HCT116 (cell line): ENCODE measurements at regions not wholly inside any gene's neighbourhood (a gene's known extent, or its start where the extent isn't known, plus 50 kb on each side); places are given as distances from the start of the nearest gene placed in this dataset.
"Not testable (repeated sequence)": the region's sequence is repeated elsewhere in the genome, so short reads cannot be mapped to it uniquely, and the experiment has no call there.

ENCODE experiments used
- ATAC-seq: fragments of 200-7000 bp; cut with Tn5 transposase; 2 replicates; pipeline ENCODE4 v1.9.1; 2020; ENCODE audit warnings: mild to moderate bottlenecking, moderate library complexity
- BruUV-seq: library from RNA; stranded (reverse); fragments of 400-500 nt; replicated peaks from 2 replicates; lab custom pipeline; 2021; lab: Mats Ljungman, UMichigan
- CTCF ChIA-PET: fragments of 300-600 bp; sonication (Branson Sonifier 250); formaldehyde crosslinking; loops from one replicate; lab custom pipeline; 2021; ENCODE audit warnings: antibody characterized with exemption; lab: Charles Lee
- POLR2A ChIA-PET: fragments of 300-600, 350-600 bp; sonication (Branson Sonifier 250); formaldehyde crosslinking; loops from one replicate; lab custom pipeline; 2021; ENCODE audit warnings: antibody characterized with exemption; lab: Charles Lee
- RAD21 ChIA-PET, 2 experiments: fragments of 300-600 bp; sonication (Branson Sonifier 250); formaldehyde crosslinking; loops; one replicate each; lab custom pipeline; 2023; ENCODE audit warnings: low total read pairs in 2 of 2; ENCODE audit not compliant: uncharacterized antibody in 2 of 2, unreplicated experiment in 2 of 2, low non-redundant PET in 1 of 2; lab: Charles Lee
- DNase-seq: peaks from one replicate; pipeline ENCODE4 v3.0.0-alpha.2; 2010; ENCODE audit warnings: low read depth, low spot score
- H2AFZ ChIP-seq: fragments of 200-600 bp; shearing (Covaris generic), sonication (generic); 2 replicates; pipeline ENCODE4 v1.6.1; 2017; ENCODE audit warnings: low read depth, mixed run types, mixed read lengths, antibody characterized with exemption, low read length; ENCODE audit not compliant: poor library complexity, severe bottlenecking
- H3K27ac ChIP-seq: 2 replicates; pipeline ENCODE4 v1.5.1; 2012; ENCODE audit warnings: low read depth, low read length
- H3K27me3 ChIP-seq: fragments of 200-600 bp; sonication (generic); 2 replicates; pipeline ENCODE4 v1.6.1; 2016; ENCODE audit warnings: mixed run types, low read length, mixed read lengths; ENCODE audit not compliant: insufficient read depth
- H3K36me3 ChIP-seq, 2 experiments: fragments of 200-500 bp in 1 of 2; fragments of 200-600 bp in 1 of 2; sonication (Bioruptor generic) in 1 of 2; sonication (generic) in 1 of 2; 2 replicates each; pipeline versions ENCODE4 v1.5.1 to v1.6.1; 2014 to 2016; ENCODE audit warnings: low read length in 2 of 2, inconsistent platforms in 1 of 2, mixed read lengths in 1 of 2, mixed run types in 1 of 2; ENCODE audit not compliant: insufficient read depth in 2 of 2, control insufficient read depth in 1 of 2
- H3K4me1 ChIP-seq, 2 experiments: fragments of 200-600 bp in 1 of 2; sonication (generic) in 1 of 2; 2 replicates each; pipeline versions ENCODE4 v1.5.1 to v1.6.1; 2012 to 2017; ENCODE audit warnings: low read length in 2 of 2, inconsistent platforms in 1 of 2, mild to moderate bottlenecking in 1 of 2, mixed read lengths in 1 of 2, mixed run types in 1 of 2, moderate library complexity in 1 of 2; ENCODE audit not compliant: insufficient read depth in 2 of 2, control insufficient read depth in 1 of 2
- H3K4me2 ChIP-seq: fragments of 200-600 bp; sonication (generic); 2 replicates; pipeline ENCODE4 v1.6.1; 2017; ENCODE audit warnings: mixed run types, low read length, mixed read lengths
- H3K4me3 ChIP-seq, 2 experiments: fragments of 200-600 bp in 1 of 2; sonication (generic) in 1 of 2; replicated peaks in 1 of 2; 2 replicates each; pipeline ENCODE4 v1.5.1; 2011 to 2016; ENCODE audit warnings: low read length in 2 of 2, control low read depth in 1 of 2, low read depth in 1 of 2, mild to moderate bottlenecking in 1 of 2, mixed read lengths in 1 of 2, mixed run types in 1 of 2
- H3K79me2 ChIP-seq: fragments of 200-600 bp; sonication (generic); 2 replicates; pipeline ENCODE4 v1.6.1; 2017; ENCODE audit warnings: mild to moderate bottlenecking, mixed run types, low read length, moderate library complexity, mixed read lengths; ENCODE audit not compliant: insufficient read depth
- H3K9ac ChIP-seq: fragments of 200-600 bp; sonication (generic); 2 replicates; pipeline ENCODE4 v1.6.1; 2016; ENCODE audit warnings: low read length, mixed read lengths
- H3K9me2 ChIP-seq: fragments of 200-600 bp; sonication (generic), shearing (Covaris generic); 2 replicates; pipeline ENCODE4 v1.6.1; 2017; ENCODE audit warnings: mixed run types, mild to moderate bottlenecking, moderate library complexity; ENCODE audit not compliant: insufficient read depth
- H3K9me3 ChIP-seq, 2 experiments: fragments of 200-500 bp in 1 of 2; fragments of 200-600 bp in 1 of 2; sonication (Bioruptor generic) in 1 of 2; sonication (generic) in 1 of 2; 2 replicates each; pipeline ENCODE4 v1.6.1; 2014 to 2017; ENCODE audit warnings: low read length in 2 of 2, mixed read lengths in 2 of 2, inconsistent platforms in 1 of 2, low read depth in 1 of 2, mild to moderate bottlenecking in 1 of 2, mixed run types in 1 of 2, moderate library complexity in 1 of 2; ENCODE audit not compliant: control insufficient read depth in 1 of 2, insufficient read depth in 1 of 2
- H4K20me1 ChIP-seq: fragments of 200-600 bp; sonication (generic), shearing (Covaris generic); 2 replicates; pipeline ENCODE4 v1.6.1; 2017; ENCODE audit warnings: mixed run types, mild to moderate bottlenecking, moderate library complexity; ENCODE audit not compliant: insufficient read depth
- CBX3 ChIP-seq: IDR thresholded peaks from 2 replicates; pipeline ENCODE4 v1.6.1; 2012; ENCODE audit warnings: low read depth
- CEBPB ChIP-seq: IDR thresholded peaks from 2 replicates; pipeline ENCODE4 v1.6.1; 2012; ENCODE audit warnings: low read depth
- ELF1 ChIP-seq: IDR thresholded peaks from 2 replicates; pipeline ENCODE4 v1.6.1; 2012; ENCODE audit warnings: low read depth, borderline replicate concordance
- EZH2 ChIP-seq: fragments of 200-600 bp; sonication (generic); IDR thresholded peaks from 2 replicates; pipeline ENCODE4 v1.6.1; 2017; ENCODE audit warnings: antibody characterized with exemption, mixed run types
- EZH2phosphoT487 ChIP-seq: fragments of 200-600 bp; IDR thresholded peaks from 2 replicates; pipeline ENCODE4 v1.6.1; 2018; ENCODE audit warnings: antibody characterized with exemption, borderline replicate concordance
- FOSL1 ChIP-seq: IDR thresholded peaks from 2 replicates; pipeline ENCODE4 v1.6.1; 2012; ENCODE audit warnings: low read depth
- JUND ChIP-seq: IDR thresholded peaks from 2 replicates; pipeline ENCODE4 v1.6.1; 2012
- POLR2AphosphoS5 ChIP-seq: IDR thresholded peaks from 2 replicates; pipeline ENCODE4 v1.6.1; 2011; ENCODE audit warnings: mild to moderate bottlenecking, low read depth, low read length, moderate library complexity
- RAD21 ChIP-seq: IDR thresholded peaks from 2 replicates; pipeline ENCODE4 v1.6.1; 2012; ENCODE audit warnings: low read depth, mild to moderate bottlenecking
- SIN3A ChIP-seq: IDR thresholded peaks from 2 replicates; pipeline ENCODE4 v1.6.1; 2012; ENCODE audit warnings: low read depth
- SP1 ChIP-seq: IDR thresholded peaks from 2 replicates; pipeline ENCODE4 v1.6.1; 2012; ENCODE audit warnings: low read depth
- SRF ChIP-seq: IDR thresholded peaks from 2 replicates; pipeline ENCODE4 v1.6.1; 2012; ENCODE audit warnings: low read depth
- TCF7L2 ChIP-seq: IDR thresholded peaks from 2 replicates; pipeline ENCODE4 v1.7.0; 2011; ENCODE audit warnings: borderline replicate concordance, inconsistent platforms; ENCODE audit not compliant: insufficient read depth, insufficient read length; ENCODE audit errors: extremely low read depth
- YY1 ChIP-seq: IDR thresholded peaks from 2 replicates; pipeline ENCODE4 v1.6.1; 2011; ENCODE audit warnings: low read length, low read depth, moderate library complexity, mild to moderate bottlenecking; ENCODE audit not compliant: insufficient replicate concordance; ENCODE audit errors: extremely low read depth
- ZFX ChIP-seq: fragments of 450-650 bp; IDR thresholded peaks from 2 replicates; pipeline ENCODE4 v1.6.1; 2017
- ZNF274 ChIP-seq: fragments of 200-500 bp; sonication (Bioruptor generic); IDR thresholded peaks from 2 replicates; pipeline ENCODE4 v1.6.1; 2014; ENCODE audit warnings: mild to moderate bottlenecking, low read depth, low read length, inconsistent platforms
- intact Hi-C: fragments of 100-400 bp; cut with micrococcal nuclease; formaldehyde crosslinking; loops from 2 replicates; pipeline ENCODE4 v1.10.0; 2022
- TF ChIP-seq, protein P1 (sequence below): IDR thresholded peaks from 2 replicates; pipeline ENCODE4 v1.6.1; 2012
- TF ChIP-seq, protein P2 (sequence below): IDR thresholded peaks from 2 replicates; pipeline ENCODE4 v1.6.1; 2012; ENCODE audit warnings: low read depth
- TF ChIP-seq, protein P3 (sequence below), 3 experiments: fragments of 200-600 bp in 1 of 3; sonication (generic) in 1 of 3; IDR thresholded peaks in 2 of 3; conservative IDR thresholded peaks in 1 of 3; 2 replicates each; pipeline ENCODE4 v1.5.1; 2012 to 2017; ENCODE audit warnings: low read depth in 2 of 3, low read length in 2 of 3, antibody characterized with exemption in 1 of 3, borderline replicate concordance in 1 of 3, control low read depth in 1 of 3, mild to moderate bottlenecking in 1 of 3, mixed read lengths in 1 of 3, mixed run types in 1 of 3, moderate library complexity in 1 of 3; ENCODE audit not compliant: insufficient read depth in 1 of 3
- TF ChIP-seq, protein P4 (sequence below): IDR thresholded peaks from 2 replicates; pipeline ENCODE4 v1.6.1; 2012

DNA sequence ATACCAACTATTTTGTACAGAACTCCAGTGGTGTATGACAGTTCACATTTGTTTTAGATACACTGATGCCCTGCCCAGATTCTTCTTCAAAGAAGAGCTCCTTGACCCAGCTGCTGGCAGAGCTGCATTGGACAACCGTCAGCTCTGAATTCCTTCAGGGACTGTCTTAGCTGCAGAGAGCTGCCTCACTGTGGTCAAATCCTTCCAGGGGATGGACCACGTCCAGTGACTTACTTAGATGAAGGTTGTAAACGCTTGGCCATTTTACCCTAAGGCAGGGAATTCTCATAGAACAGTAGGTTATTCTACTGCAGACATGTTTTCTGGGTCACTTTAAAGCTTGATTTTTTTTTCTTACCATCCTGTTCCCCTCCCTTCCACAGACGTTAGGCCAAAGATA lies 905.0 kb upstream of the ATXN7L3B start:
- Histone ChIP-seq H3K4me1 (no peaks in the 10 kb centered on the region), H3K79me2 (no peaks in the 10 kb centered on the region), H3K36me3 (no peaks in the 10 kb centered on the region), H3K9me3 (no peaks in the 10 kb centered on the region), H3K4me3 (no peak overlapping the region), H3K9me2 (no peaks in the 10 kb centered on the region), H3K4me2 (no peak overlapping the region), H4K20me1 (no peaks in the 10 kb centered on the region), H3K9ac (no peak overlapping the region), H3K27ac (no peak overlapping the region), H3K27me3 (no peaks in the 10 kb centered on the region), H2AFZ (no peak overlapping the region)
- RAD21 ChIA-PET = no interaction called here
- TF ChIP-seq POLR2AphosphoS5 (no peak), SIN3A (no peak), ZFX (no peak), ZNF274 (no peak), JUND (no peak), CEBPB (no peak), SP1 (no peak), ELF1 (no peak), YY1 (no peak), EZH2 (no peak), RAD21 (no peak), FOSL1 (no peak), TCF7L2 (no peak), SRF (no peak), EZH2phosphoT487 (no peak), CBX3 (no peak)
- TF ChIP-seq, protein P1, sequence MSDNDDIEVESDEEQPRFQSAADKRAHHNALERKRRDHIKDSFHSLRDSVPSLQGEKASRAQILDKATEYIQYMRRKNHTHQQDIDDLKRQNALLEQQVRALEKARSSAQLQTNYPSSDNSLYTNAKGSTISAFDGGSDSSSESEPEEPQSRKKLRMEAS = no peak
- TF ChIP-seq, protein P2, sequence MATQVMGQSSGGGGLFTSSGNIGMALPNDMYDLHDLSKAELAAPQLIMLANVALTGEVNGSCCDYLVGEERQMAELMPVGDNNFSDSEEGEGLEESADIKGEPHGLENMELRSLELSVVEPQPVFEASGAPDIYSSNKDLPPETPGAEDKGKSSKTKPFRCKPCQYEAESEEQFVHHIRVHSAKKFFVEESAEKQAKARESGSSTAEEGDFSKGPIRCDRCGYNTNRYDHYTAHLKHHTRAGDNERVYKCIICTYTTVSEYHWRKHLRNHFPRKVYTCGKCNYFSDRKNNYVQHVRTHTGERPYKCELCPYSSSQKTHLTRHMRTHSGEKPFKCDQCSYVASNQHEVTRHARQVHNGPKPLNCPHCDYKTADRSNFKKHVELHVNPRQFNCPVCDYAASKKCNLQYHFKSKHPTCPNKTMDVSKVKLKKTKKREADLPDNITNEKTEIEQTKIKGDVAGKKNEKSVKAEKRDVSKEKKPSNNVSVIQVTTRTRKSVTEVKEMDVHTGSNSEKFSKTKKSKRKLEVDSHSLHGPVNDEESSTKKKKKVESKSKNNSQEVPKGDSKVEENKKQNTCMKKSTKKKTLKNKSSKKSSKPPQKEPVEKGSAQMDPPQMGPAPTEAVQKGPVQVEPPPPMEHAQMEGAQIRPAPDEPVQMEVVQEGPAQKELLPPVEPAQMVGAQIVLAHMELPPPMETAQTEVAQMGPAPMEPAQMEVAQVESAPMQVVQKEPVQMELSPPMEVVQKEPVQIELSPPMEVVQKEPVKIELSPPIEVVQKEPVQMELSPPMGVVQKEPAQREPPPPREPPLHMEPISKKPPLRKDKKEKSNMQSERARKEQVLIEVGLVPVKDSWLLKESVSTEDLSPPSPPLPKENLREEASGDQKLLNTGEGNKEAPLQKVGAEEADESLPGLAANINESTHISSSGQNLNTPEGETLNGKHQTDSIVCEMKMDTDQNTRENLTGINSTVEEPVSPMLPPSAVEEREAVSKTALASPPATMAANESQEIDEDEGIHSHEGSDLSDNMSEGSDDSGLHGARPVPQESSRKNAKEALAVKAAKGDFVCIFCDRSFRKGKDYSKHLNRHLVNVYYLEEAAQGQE = no peak
- TF ChIP-seq, protein P3, sequence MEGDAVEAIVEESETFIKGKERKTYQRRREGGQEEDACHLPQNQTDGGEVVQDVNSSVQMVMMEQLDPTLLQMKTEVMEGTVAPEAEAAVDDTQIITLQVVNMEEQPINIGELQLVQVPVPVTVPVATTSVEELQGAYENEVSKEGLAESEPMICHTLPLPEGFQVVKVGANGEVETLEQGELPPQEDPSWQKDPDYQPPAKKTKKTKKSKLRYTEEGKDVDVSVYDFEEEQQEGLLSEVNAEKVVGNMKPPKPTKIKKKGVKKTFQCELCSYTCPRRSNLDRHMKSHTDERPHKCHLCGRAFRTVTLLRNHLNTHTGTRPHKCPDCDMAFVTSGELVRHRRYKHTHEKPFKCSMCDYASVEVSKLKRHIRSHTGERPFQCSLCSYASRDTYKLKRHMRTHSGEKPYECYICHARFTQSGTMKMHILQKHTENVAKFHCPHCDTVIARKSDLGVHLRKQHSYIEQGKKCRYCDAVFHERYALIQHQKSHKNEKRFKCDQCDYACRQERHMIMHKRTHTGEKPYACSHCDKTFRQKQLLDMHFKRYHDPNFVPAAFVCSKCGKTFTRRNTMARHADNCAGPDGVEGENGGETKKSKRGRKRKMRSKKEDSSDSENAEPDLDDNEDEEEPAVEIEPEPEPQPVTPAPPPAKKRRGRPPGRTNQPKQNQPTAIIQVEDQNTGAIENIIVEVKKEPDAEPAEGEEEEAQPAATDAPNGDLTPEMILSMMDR (IDR thresholded peaks at IDR 0.05 in 2 of 3, conservative IDR thresholded peaks at IDR 0.05 in 1 of 3; ENCODE audit: borderline replicate concordance in 1 of 3, insufficient read depth in 1 of 3, low read depth in 2 of 3, low read length in 2 of 3) = no peak
- TF ChIP-seq, protein P4, sequence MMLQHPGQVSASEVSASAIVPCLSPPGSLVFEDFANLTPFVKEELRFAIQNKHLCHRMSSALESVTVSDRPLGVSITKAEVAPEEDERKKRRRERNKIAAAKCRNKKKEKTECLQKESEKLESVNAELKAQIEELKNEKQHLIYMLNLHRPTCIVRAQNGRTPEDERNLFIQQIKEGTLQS = no peak
- intact Hi-C loops = no loop called here
- no TSS peak for BruUV-seq
- CTCF ChIA-PET = no interaction called here
- DNase-seq (no peak), ATAC-seq (no peak)
- POLR2A ChIA-PET = no interaction called here

DNA sequence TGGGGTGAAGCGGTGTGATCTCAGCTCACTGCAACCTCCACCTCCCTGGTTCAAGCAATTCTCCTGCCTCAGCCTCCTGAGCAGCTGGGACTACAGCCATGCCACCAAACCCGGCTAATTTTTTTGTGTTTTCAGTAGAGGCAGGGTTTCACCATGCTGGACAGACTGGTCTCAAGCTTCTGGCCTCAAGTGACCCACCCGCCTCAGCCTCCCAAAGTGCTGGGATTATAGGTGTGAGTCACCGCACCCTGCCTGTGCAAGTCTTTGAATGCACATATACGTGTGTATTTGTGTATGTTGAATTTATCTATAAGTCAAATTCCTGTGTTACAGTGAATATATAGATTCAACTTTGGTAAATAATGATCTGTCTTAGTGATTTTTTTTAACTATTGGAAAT lies 898.2 kb upstream of the ATXN7L3B start:
- H3K9me3 ChIP-seq, H3K4me1 ChIP-seq, H3K36me3 ChIP-seq, CTCF ChIA-PET, H3K27ac ChIP-seq, BruUV-seq, DNase-seq, H3K9ac ChIP-seq, POLR2A ChIA-PET, H3K4me2 ChIP-seq, intact Hi-C loops, H3K4me3 ChIP-seq, H3K79me2 ChIP-seq, H4K20me1 ChIP-seq, ATAC-seq, H2AFZ ChIP-seq, H3K9me2 ChIP-seq, RAD21 ChIA-PET, H3K27me3 ChIP-seq: not testable (repeated sequence)
